Left ventricle myocardium inferior (tissue), 1 donor: ENCODE measurements at regions not wholly inside any gene's neighbourhood (a gene's known extent, or its start where the extent isn't known, plus 50 kb on each side); places are given as distances from the start of the nearest gene placed in this dataset.
"Not testable (repeated sequence)": the region's sequence is repeated elsewhere in the genome, so short reads cannot be mapped to it uniquely, and the experiment has no call there.

ENCODE experiments used
- DNase-seq: peaks from one replicate; pipeline ENCODE4 v3.0.0-alpha.2; 2020
- H3K27ac ChIP-seq: fragments of 200-600 bp; replicated peaks from 2 replicates; pipeline ENCODE4 v1.8.0; 2021
- H3K27me3 ChIP-seq: fragments of 200-600 bp; 2 replicates; pipeline ENCODE4 v1.8.0; 2021; ENCODE audit warnings: low read depth
- H3K36me3 ChIP-seq: fragments of 200-600 bp; 2 replicates; pipeline ENCODE4 v1.8.0; 2021
- H3K4me1 ChIP-seq: fragments of 200-600 bp; 2 replicates; pipeline ENCODE4 v1.8.0; 2021
- H3K4me3 ChIP-seq: fragments of 200-600 bp; 2 replicates; pipeline ENCODE4 v1.8.0; 2021; ENCODE audit warnings: mild to moderate bottlenecking, moderate library complexity
- H3K9me3 ChIP-seq: fragments of 200-600 bp; replicated peaks from 2 replicates; pipeline ENCODE4 v1.8.0; 2021
- CTCF ChIP-seq: fragments of 200-600 bp; IDR thresholded peaks from 2 replicates; pipeline ENCODE4 v1.8.0; 2021; ENCODE audit warnings: antibody characterized with exemption, mild to moderate bottlenecking, borderline replicate concordance
- intact Hi-C: fragments of 100-400 bp; cut with micrococcal nuclease; formaldehyde crosslinking; loops from one replicate; pipeline ENCODE4 v1.11.0; 2022
- donor health status: DM: no; HTN: yes; CAD: no; lungs with severe emphysema.

- H3K27ac ChIP-seq: no peak overlapping the region
- DNase-seq: no peak
- no peak overlapping the region for H3K4me3 ChIP-seq
- TF ChIP-seq CTCF: no peak
- peaks cover 6% of the 10 kb centered on the region for H3K9me3 ChIP-seq
- intact Hi-C loops: no loop called here
- H3K4me1 ChIP-seq: no peaks in the 10 kb centered on the region
- H3K36me3 ChIP-seq: no peaks in the 10 kb centered on the region
- H3K27me3 ChIP-seq: no peaks in the 10 kb centered on the region
Measured at GRCh38 chr21:14614287-14614686, 68.2 kb upstream of the SAMSN1 start.

GRCh38 chr21:14613486-14614224 is 67.5 kb upstream of the SAMSN1 start:
- intact Hi-C loops: no loop called here
- H3K4me3 ChIP-seq: no peak overlapping the region
- H3K4me1 ChIP-seq: no peaks in the 10 kb centered on the region
- H3K36me3 ChIP-seq: no peaks in the 10 kb centered on the region
- H3K27ac ChIP-seq: no peak overlapping the region
- TF ChIP-seq CTCF: no peak
- H3K9me3 ChIP-seq: peaks cover 6% of the 10 kb centered on the region
- no peak for DNase-seq
- no peaks in the 10 kb centered on the region for H3K27me3 ChIP-seq

- H3K4me3 ChIP-seq, intact Hi-C loops, H3K36me3 ChIP-seq, H3K27ac ChIP-seq, H3K9me3 ChIP-seq, H3K27me3 ChIP-seq, DNase-seq, H3K4me1 ChIP-seq: not testable (repeated sequence)
Measured at GRCh38 chr21:14610119-14610518, 64.0 kb upstream of the SAMSN1 start.

- H3K9me3 ChIP-seq: peaks cover 6% of the 10 kb centered on the region
- no peak for DNase-seq
- no peak overlapping the region for H3K27ac ChIP-seq
- H3K27me3 ChIP-seq: no peaks in the 10 kb centered on the region
- H3K4me1 ChIP-seq: no peaks in the 10 kb centered on the region
- intact Hi-C loops: no loop called here
- H3K36me3 ChIP-seq: no peaks in the 10 kb centered on the region
- no peak overlapping the region for H3K4me3 ChIP-seq
- TF ChIP-seq CTCF: no peak
Measured at GRCh38 chr21:14609274-14609673, 63.2 kb upstream of the SAMSN1 start.

GRCh38 chr21:14607262-14607661 is 61.1 kb upstream of the SAMSN1 start:
- H3K27ac ChIP-seq: no peak overlapping the region
- DNase-seq: no peak
- no peaks in the 10 kb centered on the region for H3K36me3 ChIP-seq
- intact Hi-C loops: no loop called here
- peaks cover 6% of the 10 kb centered on the region for H3K9me3 ChIP-seq
- TF ChIP-seq CTCF: no peak
- no peaks in the 10 kb centered on the region for H3K27me3 ChIP-seq
- H3K4me3 ChIP-seq: no peak overlapping the region
- H3K4me1 ChIP-seq: no peaks in the 10 kb centered on the region

- H3K27ac ChIP-seq: no peak overlapping the region
- H3K4me3 ChIP-seq: no peak overlapping the region
- no peaks in the 10 kb centered on the region for H3K36me3 ChIP-seq
- H3K27me3 ChIP-seq: no peaks in the 10 kb centered on the region
- H3K4me1 ChIP-seq: no peaks in the 10 kb centered on the region
- no peak for TF ChIP-seq CTCF
- no peak for DNase-seq
- intact Hi-C loops: no loop called here
- H3K9me3 ChIP-seq: no peaks in the 10 kb centered on the region
Measured at GRCh38 chr21:14603202-14603601, 57.1 kb upstream of the SAMSN1 start.
